Activated CD8-positive, alpha-beta memory T cell treated with anti-CD3 and anti-CD28 coated beads, Interleukin-2, amount 50 U/mL, for 4 hours (primary cell): ENCODE measurements at regions not wholly inside any gene's neighbourhood (a gene's known extent, or its start where the extent isn't known, plus 50 kb on each side); places are given as distances from the start of the nearest gene placed in this dataset.
"Not testable (repeated sequence)": the region's sequence is repeated elsewhere in the genome, so short reads cannot be mapped to it uniquely, and the experiment has no call there.

ENCODE experiments used
- DNase-seq: peaks from one replicate; pipeline ENCODE4 v3.0.0-alpha.2; 2020

- no peak for DNase-seq
These were observed 855.6 kb downstream of the TBC1D32 start for GRCh38 chr6:120478650-120479049.

- no peak for DNase-seq
These were observed 860.5 kb downstream of the TBC1D32 start for GRCh38 chr6:120473804-120474203.

- DNase-seq = no peak
These were observed 865.8 kb downstream of the TBC1D32 start for GRCh38 chr6:120468486-120468885.

- DNase-seq = no peak
These were observed 882.8 kb downstream of the TBC1D32 start for GRCh38 chr6:120451508-120451907.

GRCh38 chr6:120447605-120448004 lies 886.7 kb downstream of the TBC1D32 start:
- DNase-seq = no peak

- not testable (repeated sequence) for DNase-seq
These were observed 901.4 kb downstream of the TBC1D32 start for GRCh38 chr6:120432840-120433239.

- DNase-seq = no peak
These were observed 902.4 kb downstream of the TBC1D32 start for GRCh38 chr6:120431841-120432240.

- DNase-seq = no peak
These were observed 922.9 kb downstream of the TBC1D32 start for GRCh38 chr6:120411394-120411793.

- DNase-seq = no peak
These were observed 923.7 kb downstream of the TBC1D32 start for GRCh38 chr6:120410586-120410985.

GRCh38 chr6:120407696-120408095 lies 926.6 kb downstream of the TBC1D32 start:
- DNase-seq = no peak

GRCh38 chr6:120405947-120406346 lies 928.3 kb downstream of the TBC1D32 start:
- DNase-seq = no peak

GRCh38 chr6:120395784-120396183 lies 938.5 kb downstream of the TBC1D32 start:
- no peak for DNase-seq

- no peak for DNase-seq
These were observed 939.0 kb downstream of the TBC1D32 start for GRCh38 chr6:120395330-120395729.

GRCh38 chr6:120392941-120393340 lies 941.3 kb downstream of the TBC1D32 start:
- no peak for DNase-seq

GRCh38 chr6:120384671-120385070 lies 949.6 kb downstream of the TBC1D32 start:
- DNase-seq = no peak

- DNase-seq = no peak
These were observed 950.6 kb downstream of the TBC1D32 start for GRCh38 chr6:120383681-120384080.

GRCh38 chr6:120378582-120379220 lies 955.6 kb downstream of the TBC1D32 start:
- DNase-seq = no peak

GRCh38 chr6:120373185-120373584 lies 961.1 kb downstream of the TBC1D32 start:
- no peak for DNase-seq

- no peak for DNase-seq
These were observed 970.9 kb downstream of the TBC1D32 start for GRCh38 chr6:120363429-120363828.

- not testable (repeated sequence) for DNase-seq
These were observed 975.7 kb downstream of the TBC1D32 start for GRCh38 chr6:120358535-120358934.

- no peak for DNase-seq
These were observed 976.8 kb downstream of the TBC1D32 start for GRCh38 chr6:120357447-120357846.

GRCh38 chr6:120355822-120356221 lies 978.5 kb downstream of the TBC1D32 start:
- DNase-seq = no peak

- DNase-seq = no peak
These were observed 979.7 kb downstream of the TBC1D32 start for GRCh38 chr6:120354452-120355098.

- no peak for DNase-seq
These were observed 981.8 kb downstream of the TBC1D32 start for GRCh38 chr6:120352491-120352890.

- DNase-seq = no peak
These were observed 985.4 kb downstream of the TBC1D32 start for GRCh38 chr6:120348926-120349325.
